ENCODE measurements at regions not wholly inside any gene's neighbourhood (a gene's known extent, or its start where the extent isn't known, plus 50 kb on each side); places are given as distances from the start of the nearest gene placed in this dataset.

- TF ChIP-seq CTCF (IDR thresholded peaks at IDR 0.05; ENCODE audit: low read depth, low read length, poor library complexity, severe bottlenecking) (no peak), EZH2phosphoT487 (IDR thresholded peaks at IDR 0.05; ENCODE audit: borderline replicate concordance, low read length) (no peak)
Measured at GRCh38 chr22:47291565-47292495, 529.4 kb downstream of the TBC1D22A start.
